Naive B cell (primary cell): ENCODE measurements at regions not wholly inside any gene's neighbourhood (a gene's known extent, or its start where the extent isn't known, plus 50 kb on each side); places are given as distances from the start of the nearest gene placed in this dataset.
"Not testable (repeated sequence)": the region's sequence is repeated elsewhere in the genome, so short reads cannot be mapped to it uniquely, and the experiment has no call there.

Experiments
- ATAC-seq, 2 donors: fragments of 150-1000 bp; cut with Tn5 transposase; 2 replicates each; pipeline ENCODE4 v1.10.0; 2021; ENCODE audit warnings: low read depth in 2 of 2, mild to moderate bottlenecking in 2 of 2, moderate library complexity in 2 of 2
- DNase-seq: peaks from one replicate; pipeline ENCODE4 v3.0.0; 2022
- H3K27ac Mint-ChIP-seq, 6 donors: one replicate each; pipeline ENCODE4 v1.8.0; 2020 to 2022; ENCODE audit warnings: mild to moderate bottlenecking in 6 of 6, mixed read lengths in 6 of 6, moderate library complexity in 5 of 6, inconsistent platforms in 2 of 6
- H3K27me3 Mint-ChIP-seq, 3 donors: one replicate each; pipeline ENCODE4 v1.8.0; 2021 to 2022; ENCODE audit warnings: mixed read lengths in 3 of 3, mild to moderate bottlenecking in 1 of 3
- H3K36me3 Mint-ChIP-seq, 2 donors: one replicate each; pipeline ENCODE4 v1.8.0; 2020 to 2022; ENCODE audit warnings: mixed read lengths in 2 of 2, inconsistent platforms in 1 of 2, mild to moderate bottlenecking in 1 of 2
- H3K4me1 Mint-ChIP-seq, 3 donors: one replicate each; pipeline ENCODE4 v1.8.0; 2020 to 2022; ENCODE audit warnings: mixed read lengths in 3 of 3, inconsistent platforms in 1 of 3, mild to moderate bottlenecking in 1 of 3, moderate library complexity in 1 of 3
- H3K4me3 Mint-ChIP-seq, 8 donors: one replicate each; pipeline ENCODE4 v1.8.0; 2020 to 2022; ENCODE audit warnings: mild to moderate bottlenecking in 8 of 8, mixed read lengths in 8 of 8, moderate library complexity in 8 of 8, inconsistent platforms in 2 of 8
- H3K9me3 Mint-ChIP-seq, 7 donors: one replicate each; pipeline ENCODE4 v1.8.0; 2020 to 2022; ENCODE audit warnings: mixed read lengths in 7 of 7, mild to moderate bottlenecking in 5 of 7, inconsistent platforms in 2 of 7, moderate library complexity in 1 of 7

DNA sequence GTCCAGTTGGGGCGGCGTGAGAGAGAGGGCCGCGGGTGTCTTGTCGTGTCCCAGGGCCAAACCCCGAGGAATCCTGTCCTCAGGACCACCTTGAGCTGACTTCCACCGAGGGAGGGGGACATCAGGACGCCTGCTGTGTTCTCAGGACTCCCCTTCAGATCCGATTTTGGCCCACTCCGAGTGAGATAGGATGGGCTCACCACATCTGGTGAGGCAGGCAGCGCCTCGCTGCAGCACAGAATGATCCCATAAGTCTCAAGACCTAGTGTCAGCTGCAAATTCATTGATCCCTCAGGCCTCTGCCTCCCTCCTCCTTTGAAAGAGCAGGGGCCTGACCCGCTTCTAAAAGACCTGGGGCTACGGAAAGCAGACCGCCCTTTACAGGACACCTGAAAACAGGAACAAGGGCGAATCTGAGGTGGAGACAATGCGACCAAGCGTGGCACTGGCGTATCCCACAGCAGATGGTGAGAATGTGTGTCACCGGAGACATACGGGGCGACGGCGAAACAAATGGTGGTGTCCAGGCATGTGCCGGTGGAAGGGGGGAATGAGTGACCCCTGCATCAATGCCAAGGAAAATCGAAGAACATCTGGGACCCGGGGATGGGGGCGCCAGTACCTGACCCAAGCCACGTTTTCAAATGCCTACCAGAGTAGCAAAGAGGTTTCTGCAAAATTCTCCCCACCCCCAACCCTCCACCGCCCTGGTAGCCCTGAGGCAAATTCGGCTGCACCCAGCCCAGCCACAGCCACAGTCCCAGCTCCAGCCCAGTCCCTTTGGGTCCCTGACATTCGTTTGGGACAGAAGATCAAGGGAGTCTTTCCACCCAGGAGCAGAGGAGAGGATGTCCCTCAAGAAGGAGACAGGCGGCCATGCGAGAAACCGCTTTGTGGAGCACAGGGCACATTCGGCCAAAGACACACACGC is 162.1 kb upstream of the ZNF337 start:
- ATAC-seq (peak in 1 of 2 donors; percentile 58), DNase-seq (peak; percentile 46)
- Mint-ChIP-seq H3K4me3 (peak overlapping the region in 6 of 8 donors; percentile 24 to 89 (median 77)), H3K9me3 (peaks cover 0 to 16% (median 2%) of the 10 kb centered on the region in 7 donors), H3K27me3 (peaks cover 55 to 100% (median 86%) of the 10 kb centered on the region in 3 donors), H3K4me1 (peaks cover 46 to 69% (median 55%) of the 10 kb centered on the region in 3 donors), H3K36me3 (peaks cover 0 to 41% of the 10 kb centered on the region in 2 donors), H3K27ac (peak overlapping the region in 3 of 6 donors; percentile 3 to 89 (median 66))

GRCh38 chr20:25857091-25857788 is 160.6 kb upstream of the ZNF337 start:
- DNase-seq, ATAC-seq: not testable (repeated sequence)
- peaks cover 51 to 98% (median 86%) of the 10 kb centered on the region in 3 donors for H3K27me3 Mint-ChIP-seq
- H3K27ac Mint-ChIP-seq = peak overlapping the region in 2 of 6 donors; percentile 34 to 55
- H3K4me3 Mint-ChIP-seq = peak overlapping the region in 4 of 8 donors; percentile 77 to 89 (median 78)
- H3K9me3 Mint-ChIP-seq = peaks cover 0 to 14% (median 2%) of the 10 kb centered on the region in 7 donors
- peaks cover 0 to 41% of the 10 kb centered on the region in 2 donors for H3K36me3 Mint-ChIP-seq
- peaks cover 43 to 68% (median 58%) of the 10 kb centered on the region in 3 donors for H3K4me1 Mint-ChIP-seq

DNA sequence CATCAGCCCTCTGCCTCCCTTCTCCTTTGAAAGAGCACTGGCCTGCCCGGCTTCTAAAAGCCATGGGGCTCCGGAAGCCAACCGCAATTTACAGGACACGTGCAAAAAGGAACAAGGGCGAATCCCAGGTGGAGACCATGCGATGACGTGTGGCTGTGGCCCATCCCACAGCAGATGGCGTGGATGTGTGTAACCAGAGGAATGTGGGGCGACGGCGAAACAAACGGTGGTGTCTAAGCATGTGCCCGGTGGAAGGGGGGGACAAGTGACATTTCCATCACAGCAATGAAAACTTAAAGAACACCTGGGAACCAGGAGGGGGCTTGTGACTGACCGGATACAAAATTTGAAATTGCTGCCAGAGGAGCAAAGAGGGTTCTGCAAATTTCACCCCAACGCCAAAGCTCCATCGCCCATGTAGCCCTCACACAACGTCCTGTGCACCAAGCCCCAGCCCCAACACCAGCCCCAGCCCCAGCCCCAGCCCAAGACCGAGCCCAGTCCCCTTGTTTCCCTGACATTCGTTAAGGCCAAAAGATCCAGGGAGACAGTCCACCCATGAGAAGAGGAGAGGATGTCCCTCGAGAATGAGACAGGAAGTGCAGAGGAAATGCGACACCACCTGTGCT is 159.7 kb upstream of the ZNF337 start:
- Mint-ChIP-seq H3K27me3 (peaks cover 52 to 98% (median 81%) of the 10 kb centered on the region in 3 donors), H3K27ac (peak overlapping the region in 2 of 6 donors; percentile 14 to 50), H3K36me3 (peaks cover 0 to 41% of the 10 kb centered on the region in 2 donors), H3K4me3 (peak overlapping the region in 4 of 8 donors; percentile 21 to 74 (median 40)), H3K4me1 (peaks cover 38 to 60% (median 49%) of the 10 kb centered on the region in 3 donors), H3K9me3 (peaks cover 0 to 14% (median 2%) of the 10 kb centered on the region in 7 donors)
- no peak for DNase-seq
- no peak for ATAC-seq

DNA sequence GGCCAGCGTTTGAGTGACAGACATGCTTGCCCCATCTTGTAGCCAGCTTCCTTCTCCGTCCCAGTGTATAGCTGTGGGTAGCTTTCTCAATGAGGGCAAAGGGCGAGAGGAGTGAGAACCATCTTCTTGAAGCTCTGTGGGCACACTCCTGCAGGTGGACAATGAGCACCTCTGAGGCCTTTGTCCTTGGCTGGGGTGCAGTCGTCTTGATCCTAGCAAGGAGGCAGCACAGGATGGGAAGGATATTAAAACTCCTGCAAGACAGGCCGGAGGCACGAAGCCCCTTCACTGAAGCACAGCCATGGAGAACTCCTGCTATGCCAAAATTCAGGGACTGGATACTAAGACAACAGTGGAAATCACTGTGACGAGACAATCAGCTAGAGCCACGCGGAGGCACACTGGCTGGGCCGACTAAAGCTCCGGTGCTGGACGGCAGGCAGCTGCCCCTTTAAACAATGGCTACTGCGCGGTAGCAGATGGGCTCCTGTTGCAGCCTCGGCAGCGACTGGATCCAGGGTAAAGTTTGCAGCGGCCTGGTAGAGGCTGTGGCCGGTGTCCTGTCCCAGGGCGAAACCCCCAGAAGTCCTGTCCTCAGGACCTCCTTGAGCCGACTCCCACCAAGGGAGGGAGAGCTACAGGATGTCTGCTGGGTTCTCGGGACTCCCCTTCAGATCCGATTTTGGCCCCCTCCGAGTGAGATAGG is 159.0 kb upstream of the ZNF337 start:
- H3K27ac Mint-ChIP-seq, DNase-seq, ATAC-seq: not testable (repeated sequence)
- H3K36me3 Mint-ChIP-seq = peaks cover 0 to 34% of the 10 kb centered on the region in 2 donors
- H3K4me3 Mint-ChIP-seq = peak overlapping the region in 1 of 8 donors; percentile 51
- peaks cover 47 to 97% (median 73%) of the 10 kb centered on the region in 3 donors for H3K27me3 Mint-ChIP-seq
- peaks cover 0 to 11% (median 2%) of the 10 kb centered on the region in 7 donors for H3K9me3 Mint-ChIP-seq
- peaks cover 32 to 52% (median 41%) of the 10 kb centered on the region in 3 donors for H3K4me1 Mint-ChIP-seq

- Mint-ChIP-seq H3K27me3 (peaks cover 50 to 87% (median 74%) of the 10 kb centered on the region in 3 donors), H3K27ac (peak overlapping the region in 3 of 6 donors; percentile 20 to 40 (median 39)), H3K4me1 (peaks cover 32 to 43% (median 32%) of the 10 kb centered on the region in 3 donors), H3K4me3 (peak overlapping the region in 5 of 8 donors; percentile 50 to 94 (median 83)), H3K9me3 (peaks cover 0 to 11% (median 2%) of the 10 kb centered on the region in 7 donors), H3K36me3 (peaks cover 0 to 33% of the 10 kb centered on the region in 2 donors)
- not testable (repeated sequence) for ATAC-seq, DNase-seq
Measured at GRCh38 chr20:25854666-25855065, 158.0 kb upstream of the ZNF337 start.

DNA sequence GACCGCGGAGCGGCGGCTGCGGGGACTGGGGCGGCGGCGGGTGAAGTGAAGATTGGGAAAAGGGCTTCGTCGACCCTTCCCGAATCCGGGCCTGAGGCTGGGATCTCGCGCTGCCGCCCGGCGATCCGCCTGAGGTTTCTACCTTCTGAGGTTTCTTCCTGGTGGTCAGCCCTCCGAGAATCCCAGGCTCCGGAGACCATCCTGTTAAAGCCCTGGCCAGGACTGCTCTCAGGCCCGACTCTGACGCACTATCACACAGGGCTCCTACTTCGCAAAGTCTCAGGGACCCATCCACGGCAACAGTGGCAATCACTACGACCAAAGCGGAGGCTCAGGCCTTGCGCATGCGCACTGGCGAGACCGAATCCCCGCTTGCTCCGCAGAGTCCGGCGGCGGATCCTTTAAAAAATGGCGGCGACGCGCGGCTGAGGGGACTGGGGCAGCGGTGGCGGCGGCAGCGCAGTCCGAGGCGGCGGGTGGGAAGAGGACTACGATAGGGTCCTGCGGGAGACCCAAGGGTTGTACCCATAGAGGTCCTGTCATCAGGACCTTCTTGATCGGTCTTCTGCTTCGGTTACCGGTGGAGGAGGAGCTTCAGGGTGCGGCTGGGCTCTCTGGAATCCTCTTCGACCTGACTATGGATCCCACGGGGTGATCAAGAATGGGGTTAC is 157.2 kb upstream of the ZNF337 start:
- H3K4me1 Mint-ChIP-seq = peaks cover 25 to 35% (median 26%) of the 10 kb centered on the region in 3 donors
- ATAC-seq (peak; percentile 45 to 46), DNase-seq (peak; percentile 73)
- not testable (repeated sequence) for H3K9me3 Mint-ChIP-seq
- H3K27ac Mint-ChIP-seq = peak overlapping the region in 5 of 6 donors; percentile 35 to 78 (median 51)
- peak overlapping the region; percentile 24 to 95 (median 86) for H3K4me3 Mint-ChIP-seq
- peaks cover 45 to 79% (median 66%) of the 10 kb centered on the region in 3 donors for H3K27me3 Mint-ChIP-seq
- peaks cover 0 to 25% of the 10 kb centered on the region in 2 donors for H3K36me3 Mint-ChIP-seq

DNA sequence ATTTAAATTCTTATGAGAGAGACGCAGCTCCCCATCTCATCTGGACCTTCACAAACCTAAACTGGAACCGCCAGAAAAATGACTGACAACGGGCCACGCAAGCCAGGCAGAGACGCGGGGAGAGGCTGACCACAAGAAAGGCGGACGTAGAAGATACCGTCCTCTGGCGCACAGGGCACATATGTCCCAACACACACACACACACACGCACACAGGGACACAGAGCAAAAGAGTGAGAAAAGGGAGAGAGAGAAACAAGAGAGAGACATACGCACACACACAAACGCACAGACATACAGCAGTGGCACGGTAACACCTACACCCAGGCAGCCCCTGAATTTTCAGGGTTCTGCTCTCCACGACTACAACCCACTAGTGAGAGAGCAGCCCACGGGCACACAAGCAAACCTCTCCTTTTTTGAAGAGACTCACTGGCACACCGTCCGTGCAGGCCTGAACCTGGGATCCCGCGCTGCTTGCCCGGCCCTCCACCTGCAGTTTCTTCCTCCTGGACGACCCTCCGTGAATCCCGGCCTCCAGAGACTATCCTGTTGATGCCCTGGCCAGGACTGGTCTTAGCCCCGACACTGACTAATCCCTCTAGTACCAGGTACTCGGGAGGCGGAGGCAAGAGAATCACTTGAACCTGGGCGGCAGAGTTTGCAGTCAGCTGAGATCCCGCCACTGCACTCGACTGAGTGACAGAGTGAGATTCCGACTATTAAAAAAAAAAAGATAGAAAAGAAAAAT is 156.5 kb upstream of the ZNF337 start:
- H3K9me3 Mint-ChIP-seq, ATAC-seq, DNase-seq: not testable (repeated sequence)
- peaks cover 22 to 27% (median 25%) of the 10 kb centered on the region in 3 donors for H3K4me1 Mint-ChIP-seq
- H3K27me3 Mint-ChIP-seq = peaks cover 40 to 77% (median 60%) of the 10 kb centered on the region in 3 donors
- peak overlapping the region in 3 of 6 donors; percentile 51 to 80 (median 78) for H3K27ac Mint-ChIP-seq
- peak overlapping the region in 7 of 8 donors; percentile 83 to 95 (median 89) for H3K4me3 Mint-ChIP-seq
- peaks cover 0 to 23% of the 10 kb centered on the region in 2 donors for H3K36me3 Mint-ChIP-seq

GRCh38 chr20:25850133-25850532 is 153.5 kb upstream of the ZNF337 start:
- not testable (repeated sequence) for H3K27ac Mint-ChIP-seq, DNase-seq, H3K36me3 Mint-ChIP-seq, H3K4me3 Mint-ChIP-seq, H3K9me3 Mint-ChIP-seq, ATAC-seq
- H3K4me1 Mint-ChIP-seq = peaks cover 13 to 17% (median 15%) of the 10 kb centered on the region in 3 donors
- H3K27me3 Mint-ChIP-seq = peaks cover 24 to 47% (median 34%) of the 10 kb centered on the region in 3 donors

- no peak for ATAC-seq
- Mint-ChIP-seq H3K4me3 (no peak overlapping the region), H3K4me1 (peaks cover 5 to 7% (median 6%) of the 10 kb centered on the region in 3 donors), H3K9me3 (no peaks in the 10 kb centered on the region), H3K27me3 (peaks cover 12 to 28% (median 15%) of the 10 kb centered on the region in 3 donors), H3K27ac (no peak overlapping the region), H3K36me3 (peaks cover 0 to 6% of the 10 kb centered on the region in 2 donors)
- no peak for DNase-seq
Measured at GRCh38 chr20:25848222-25848621, 151.6 kb upstream of the ZNF337 start.

GRCh38 chr20:25844640-25845039 is 148.0 kb upstream of the ZNF337 start:
- H3K9me3 Mint-ChIP-seq, H3K27me3 Mint-ChIP-seq: not testable (repeated sequence)

GRCh38 chr20:25813511-25813910 is 116.9 kb upstream of the ZNF337 start:
- not testable (repeated sequence) for DNase-seq, ATAC-seq, H3K27ac Mint-ChIP-seq, H3K36me3 Mint-ChIP-seq, H3K4me3 Mint-ChIP-seq, H3K9me3 Mint-ChIP-seq, H3K4me1 Mint-ChIP-seq, H3K27me3 Mint-ChIP-seq

More at GRCh38 chr20:25844640-25845039, 148.0 kb upstream of the ZNF337 start:
- not testable (repeated sequence) for H3K4me1 Mint-ChIP-seq, DNase-seq, ATAC-seq, H3K27ac Mint-ChIP-seq, H3K36me3 Mint-ChIP-seq, H3K4me3 Mint-ChIP-seq
